Thoracic aorta (tissue), 2 donors: ENCODE measurements at regions not wholly inside any gene's neighbourhood (a gene's known extent, or its start where the extent isn't known, plus 50 kb on each side); places are given as distances from the start of the nearest gene placed in this dataset.

Source experiments
- ATAC-seq: fragments of 150-250 bp; one replicate; pipeline ENCODE4 v1.8.0; 2017; ENCODE audit warnings: low read depth; ENCODE audit not compliant: insufficient number of reproducible peaks, low FRiP score
- DNase-seq: peaks from one replicate; pipeline ENCODE4 v3.0.0-alpha.2; 2020; ENCODE audit warnings: low spot score
- H3K27ac ChIP-seq, 2 donors: fragments of 200-600 bp; sonication (generic); 1 replicate in 1 of 2; 2 replicates in 1 of 2; pipeline ENCODE4 v1.5.1; 2016; ENCODE audit warnings: mild to moderate bottlenecking in 2 of 2, moderate library complexity in 2 of 2
- H3K27me3 ChIP-seq: fragments of 200-600 bp; sonication (generic); replicated peaks from 2 replicates; pipeline ENCODE4 v1.6.0; 2016; ENCODE audit warnings: mild to moderate bottlenecking; ENCODE audit not compliant: insufficient read depth
- H3K36me3 ChIP-seq: fragments of 200-600 bp; sonication (generic); one replicate; pipeline ENCODE4 v1.5.1; 2016
- H3K4me1 ChIP-seq, 2 donors: fragments of 200-600 bp; sonication (generic); 1 replicate in 1 of 2; 2 replicates in 1 of 2; pipeline versions ENCODE4 v1.5.1 to v1.6.0; 2016; ENCODE audit warnings: low read depth in 2 of 2, mild to moderate bottlenecking in 1 of 2; ENCODE audit not compliant: control insufficient read depth in 1 of 2
- H3K4me3 ChIP-seq: fragments of 200-600 bp; sonication (generic); 2 replicates; pipeline ENCODE4 v1.5.1; 2016; ENCODE audit warnings: mild to moderate bottlenecking
- H3K9me3 ChIP-seq: fragments of 200-600 bp; sonication (generic); 2 replicates; pipeline ENCODE4 v1.5.1; 2016
- CTCF ChIP-seq: fragments of 200-600 bp; sonication (generic); IDR thresholded peaks from one replicate; pipeline ENCODE4 v1.5.1; 2019; ENCODE audit warnings: antibody characterized with exemption

DNA sequence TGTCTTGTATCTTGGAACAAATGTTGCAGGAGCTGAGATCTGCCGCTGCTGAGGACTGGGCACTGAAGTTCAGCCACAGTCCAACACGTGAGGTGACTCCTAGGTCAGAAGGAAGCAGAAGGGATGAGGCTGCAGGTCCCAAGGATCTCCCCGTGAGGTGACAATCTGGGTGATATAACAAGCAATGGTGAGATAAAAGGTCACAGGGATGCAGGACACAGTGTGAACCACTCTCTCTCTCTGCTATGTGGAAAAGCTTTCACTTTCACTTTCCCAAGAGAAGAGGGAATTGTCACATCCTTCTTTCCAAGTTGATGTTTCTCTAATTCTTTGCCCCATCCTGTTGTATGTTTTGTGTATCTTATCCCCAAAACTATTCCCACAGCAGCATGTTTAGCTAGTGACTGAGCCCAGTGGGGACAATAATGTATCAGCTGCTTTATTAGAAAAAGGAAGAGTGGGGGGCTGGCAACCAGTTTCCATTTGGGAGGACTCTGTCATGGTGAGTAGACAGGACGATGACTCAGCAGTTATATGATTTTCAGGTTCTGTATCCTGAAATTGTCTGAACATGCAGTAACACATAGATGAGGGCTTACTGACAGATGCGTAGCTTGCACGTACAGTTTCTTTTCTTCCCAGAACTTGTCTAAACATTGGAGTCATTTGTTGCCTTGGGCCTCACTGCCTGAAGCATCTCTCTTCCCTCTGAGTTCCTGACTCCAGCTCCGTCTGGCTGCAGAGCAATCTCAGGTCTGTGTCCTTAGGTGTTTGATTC lies 1415.8 kb upstream of the TENM3 start:
- Histone ChIP-seq H3K9me3 (no peaks in the 10 kb centered on the region), H3K4me3 (peak overlapping the region; percentile 66), H3K36me3 (no peaks in the 10 kb centered on the region), H3K4me1 (peaks cover 0 to 6% of the 10 kb centered on the region in 2 donors), H3K27me3 (no peaks in the 10 kb centered on the region), H3K27ac (no peak overlapping the region)
- ATAC-seq (peak; percentile 33), DNase-seq (no peak)
- TF ChIP-seq CTCF: no peak

- ATAC-seq (no peak), DNase-seq (no peak)
- Histone ChIP-seq H3K4me1 (peaks cover 0 to 6% of the 10 kb centered on the region in 2 donors), H3K36me3 (no peaks in the 10 kb centered on the region), H3K9me3 (no peaks in the 10 kb centered on the region), H3K27ac (no peak overlapping the region), H3K27me3 (no peaks in the 10 kb centered on the region), H3K4me3 (no peak overlapping the region)
- TF ChIP-seq CTCF: peak; percentile 49
These were observed 1414.7 kb upstream of the TENM3 start for GRCh38 chr4:180828455-180829018.

- Histone ChIP-seq H3K27ac (no peak overlapping the region), H3K9me3 (no peaks in the 10 kb centered on the region), H3K27me3 (no peaks in the 10 kb centered on the region), H3K4me1 (peaks cover 0 to 6% of the 10 kb centered on the region in 2 donors), H3K36me3 (no peaks in the 10 kb centered on the region), H3K4me3 (no peak overlapping the region)
- ATAC-seq (no peak), DNase-seq (no peak)
- TF ChIP-seq CTCF: no peak
These were observed 1411.1 kb upstream of the TENM3 start for GRCh38 chr4:180832073-180832472.

DNA sequence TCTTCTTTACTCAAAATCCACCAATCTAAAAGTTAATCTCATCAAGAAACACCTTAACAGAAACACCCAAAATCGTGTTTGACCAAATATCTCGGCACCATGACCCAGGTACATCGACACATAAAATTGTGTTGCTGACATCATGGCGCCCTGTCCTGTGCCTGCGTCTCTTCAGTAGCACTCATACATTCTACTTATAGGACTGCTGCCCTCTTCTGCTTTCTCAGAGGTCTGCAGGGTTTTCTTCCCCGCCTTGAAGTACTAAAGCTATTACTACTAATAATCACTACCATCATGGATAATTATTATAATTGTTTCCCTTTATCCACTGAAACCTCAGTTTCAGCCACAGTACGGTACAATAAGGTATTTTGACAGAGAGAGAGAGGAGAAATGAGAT lies 1403.1 kb upstream of the TENM3 start:
- no peak for TF ChIP-seq CTCF
- Histone ChIP-seq H3K27ac (no peak overlapping the region), H3K4me1 (no peaks in the 10 kb centered on the region), H3K27me3 (no peaks in the 10 kb centered on the region), H3K36me3 (no peaks in the 10 kb centered on the region), H3K4me3 (no peak overlapping the region), H3K9me3 (no peaks in the 10 kb centered on the region)
- no peak for ATAC-seq
- DNase-seq: no peak

- H3K27me3 ChIP-seq: no peaks in the 10 kb centered on the region
- DNase-seq: no peak
- H3K36me3 ChIP-seq: no peaks in the 10 kb centered on the region
- TF ChIP-seq CTCF: no peak
- H3K27ac ChIP-seq: no peak overlapping the region
- no peak for ATAC-seq
- no peaks in the 10 kb centered on the region for H3K4me1 ChIP-seq
- H3K4me3 ChIP-seq: no peak overlapping the region
- H3K9me3 ChIP-seq: no peaks in the 10 kb centered on the region
These were observed 1392.8 kb upstream of the TENM3 start for GRCh38 chr4:180850318-180850940.
